SK-N-SH (cell line): ENCODE measurements at regions not wholly inside any gene's neighbourhood (a gene's known extent, or its start where the extent isn't known, plus 50 kb on each side); places are given as distances from the start of the nearest gene placed in this dataset.

Experiments used
- CTCF ChIA-PET: fragments of 300-600, 350-600 bp; formaldehyde crosslinking; extraction: SDS; loops from one replicate; lab custom pipeline; 2021; lab: Yijun Ruan, JAX
- POLR2A ChIA-PET: fragments of 350-600 bp; sonication (Branson Sonifier 250); formaldehyde crosslinking; extraction: SDS; loops from one replicate; lab custom pipeline; 2020; ENCODE audit warnings: antibody characterized with exemption, inconsistent platforms; lab: Yijun Ruan, JAX
- DNase-seq: peaks from one replicate; pipeline ENCODE4 v3.0.0; 2012
- H2AFZ ChIP-seq: fragments of 200-600 bp; sonication (generic); 2 replicates; pipeline ENCODE4 v1.8.1; 2016; ENCODE audit warnings: antibody characterized with exemption, mild to moderate bottlenecking, low read depth
- H3F3A ChIP-seq: fragments of 200-600 bp; sonication (generic); replicated peaks from 2 replicates; pipeline ENCODE3; 2016; ENCODE audit warnings: antibody characterized with exemption, mild to moderate bottlenecking; ENCODE audit not compliant: insufficient read depth
- H3K27ac ChIP-seq, 2 experiments: fragments of 200-500 bp in 1 of 2; fragments of 200-600 bp in 1 of 2; sonication (Bioruptor generic) in 1 of 2; sonication (generic), shearing (Covaris generic) in 1 of 2; 2 replicates each; pipeline versions ENCODE4 v1.5.1 to v1.6.1; 2014 to 2016; ENCODE audit warnings: low read depth in 2 of 2, inconsistent platforms in 1 of 2, low read length in 1 of 2, mild to moderate bottlenecking in 1 of 2, mixed read lengths in 1 of 2
- H3K27me3 ChIP-seq: fragments of 200-600 bp; sonication (generic), shearing (Covaris generic); 2 replicates; pipeline ENCODE4 v1.6.1; 2016; ENCODE audit warnings: mixed run types; ENCODE audit not compliant: insufficient read depth
- H3K36me3 ChIP-seq, 2 experiments: fragments of 200-500 bp in 1 of 2; fragments of 200-600 bp in 1 of 2; sonication (Bioruptor generic) in 1 of 2; sonication (generic) in 1 of 2; replicated peaks in 1 of 2; 2 replicates each; pipeline versions ENCODE3 to v1.5.1; 2014 to 2016; ENCODE audit warnings: low read length in 1 of 2, mild to moderate bottlenecking in 1 of 2; ENCODE audit not compliant: insufficient read depth in 2 of 2, control insufficient read depth in 1 of 2
- H3K4me1 ChIP-seq, 2 experiments: fragments of 200-500 bp in 1 of 2; fragments of 200-600 bp in 1 of 2; sonication (Bioruptor generic) in 1 of 2; sonication (generic), shearing (Covaris generic) in 1 of 2; 2 replicates each; pipeline versions ENCODE4 v1.5.1 to v1.6.1; 2014 to 2016; ENCODE audit warnings: low read depth in 1 of 2, low read length in 1 of 2, mixed run types in 1 of 2; ENCODE audit not compliant: insufficient read depth in 2 of 2, control insufficient read depth in 1 of 2
- H3K4me2 ChIP-seq: fragments of 200-600 bp; sonication (generic), shearing (Covaris generic); 2 replicates; pipeline ENCODE4 v1.6.1; 2017; ENCODE audit warnings: mixed run types
- H3K4me3 ChIP-seq, 2 experiments: fragments of 200-500 bp in 1 of 2; fragments of 200-600 bp in 1 of 2; sonication (Bioruptor generic) in 1 of 2; sonication (generic), shearing (Covaris generic) in 1 of 2; 2 replicates each; pipeline versions ENCODE4 v1.5.1 to v1.8.1; 2014 to 2016; ENCODE audit warnings: low read depth in 2 of 2, inconsistent platforms in 1 of 2, low read length in 1 of 2, mild to moderate bottlenecking in 1 of 2, mixed read lengths in 1 of 2, moderate library complexity in 1 of 2
- H3K79me2 ChIP-seq: fragments of 200-600 bp; sonication (generic); 2 replicates; pipeline ENCODE4 v1.8.1; 2017; ENCODE audit warnings: mild to moderate bottlenecking; ENCODE audit not compliant: insufficient read depth
- H3K9ac ChIP-seq: fragments of 200-600 bp; sonication (generic); 2 replicates; pipeline ENCODE4 v1.6.1; 2017; ENCODE audit warnings: mixed run types
- H3K9me2 ChIP-seq: fragments of 200-600 bp; sonication (generic); 2 replicates; pipeline ENCODE4 v1.6.1; 2017; ENCODE audit warnings: mixed run types
- H3K9me3 ChIP-seq: fragments of 200-600 bp; sonication (generic); 2 replicates; pipeline ENCODE4 v1.6.1; 2017; ENCODE audit warnings: mixed run types, mild to moderate bottlenecking, moderate library complexity
- H4K20me1 ChIP-seq: fragments of 200-600 bp; sonication (generic); 2 replicates; pipeline ENCODE4 v1.6.1; 2017; ENCODE audit warnings: mild to moderate bottlenecking, mixed run types; ENCODE audit not compliant: insufficient read depth
- CHD2 ChIP-seq: fragments of 150-350 bp; IDR thresholded peaks from 2 replicates; pipeline ENCODE4 v1.6.1; 2018; ENCODE audit warnings: low read length; ENCODE audit not compliant: partially characterized antibody
- EP300 ChIP-seq, 2 experiments: IDR thresholded peaks; 2 replicates each; pipeline versions ENCODE4 v1.4.0 to v1.6.1; 2012; ENCODE audit warnings: borderline replicate concordance in 1 of 2, low read depth in 1 of 2, low read length in 1 of 2
- EZH2phosphoT487 ChIP-seq: fragments of 200-600 bp; sonication (generic); IDR thresholded peaks from 2 replicates; pipeline ENCODE4 v1.6.1; 2017; ENCODE audit warnings: low read depth, mixed run types, mild to moderate bottlenecking, antibody characterized with exemption, moderate library complexity, borderline replicate concordance
- FOSL2 ChIP-seq: IDR thresholded peaks from 2 replicates; pipeline ENCODE4 v1.4.0; 2012; ENCODE audit warnings: low read depth, mild to moderate bottlenecking, moderate library complexity, borderline replicate concordance
- FOXJ3 ChIP-seq: sonication (generic); formaldehyde crosslinking; IDR thresholded peaks from 2 replicates; pipeline ENCODE4 v1.5.1; 2020; ENCODE audit warnings: mild to moderate bottlenecking, missing genetic modification reagents
- FOXM1 ChIP-seq: IDR thresholded peaks from 2 replicates; pipeline ENCODE4 v1.4.0; 2012; ENCODE audit warnings: low read depth, mild to moderate bottlenecking
- GATA2 ChIP-seq: sonication (generic); formaldehyde crosslinking; IDR thresholded peaks from 2 replicates; pipeline ENCODE4 v1.5.0; 2020; ENCODE audit warnings: mild to moderate bottlenecking, missing genetic modification reagents
- IRF3 ChIP-seq: fragments of 150-350 bp; IDR thresholded peaks from 2 replicates; pipeline ENCODE4 v1.6.1; 2016; ENCODE audit warnings: mild to moderate bottlenecking, low read depth, low read length
- MEF2A ChIP-seq: IDR thresholded peaks from 2 replicates; pipeline ENCODE4 v1.4.0; 2012; ENCODE audit warnings: low read depth, borderline replicate concordance
- NRF1 ChIP-seq: IDR thresholded peaks from 2 replicates; pipeline ENCODE4 v1.6.1; 2012; ENCODE audit warnings: low read depth, mild to moderate bottlenecking, low read length
- PBX3 ChIP-seq: IDR thresholded peaks from 2 replicates; pipeline ENCODE4; 2012
- POLR2AphosphoS5 ChIP-seq: IDR thresholded peaks from 2 replicates; pipeline ENCODE4 v1.6.1; 2012; ENCODE audit warnings: low read depth, low read length
- RAD21 ChIP-seq: IDR thresholded peaks from 2 replicates; pipeline ENCODE4 v1.6.1; 2012; ENCODE audit warnings: mild to moderate bottlenecking, low read length
- RCOR1 ChIP-seq: fragments of 150-350 bp; IDR thresholded peaks from 2 replicates; pipeline ENCODE4 v1.6.1; 2017; ENCODE audit warnings: antibody characterized with exemption, low read length
- RFX5 ChIP-seq: IDR thresholded peaks from 2 replicates; pipeline ENCODE4 v1.6.1; 2012; ENCODE audit warnings: mild to moderate bottlenecking, improper control_type of control experiment, low read length
- SIN3A ChIP-seq: IDR thresholded peaks from 2 replicates; pipeline ENCODE4 v1.6.1; 2012; ENCODE audit warnings: low read depth, mild to moderate bottlenecking, low read length, moderate library complexity, borderline replicate concordance
- TAF1 ChIP-seq: IDR thresholded peaks from 2 replicates; pipeline ENCODE4 v1.6.1; 2012; ENCODE audit warnings: low read depth, mild to moderate bottlenecking, low read length, moderate library complexity, borderline replicate concordance
- TEAD4 ChIP-seq: IDR thresholded peaks from 2 replicates; pipeline ENCODE4 v1.4.0; 2012; ENCODE audit warnings: mild to moderate bottlenecking, borderline replicate concordance; ENCODE audit not compliant: insufficient read depth
- USF1 ChIP-seq: IDR thresholded peaks from 2 replicates; pipeline ENCODE4 v1.4.0; 2012; ENCODE audit warnings: low read depth, borderline replicate concordance
- WGBS: methylation state at CpG from one replicate; pipeline ENCODE4 v1.1.6; 2017; ENCODE audit warnings: low lambda C conversion rate; 5-methylcytosine and 5-hydroxymethylcytosine counted together
- TF ChIP-seq, protein P1 (sequence below): IDR thresholded peaks from 2 replicates; pipeline ENCODE4 v1.6.1; 2012; ENCODE audit warnings: mild to moderate bottlenecking, low read depth, low read length, moderate library complexity

GRCh38 chr14:34299360-34299759, 162.7 kb downstream of the SPTSSA start (continued):
- TF ChIP-seq, protein P1, sequence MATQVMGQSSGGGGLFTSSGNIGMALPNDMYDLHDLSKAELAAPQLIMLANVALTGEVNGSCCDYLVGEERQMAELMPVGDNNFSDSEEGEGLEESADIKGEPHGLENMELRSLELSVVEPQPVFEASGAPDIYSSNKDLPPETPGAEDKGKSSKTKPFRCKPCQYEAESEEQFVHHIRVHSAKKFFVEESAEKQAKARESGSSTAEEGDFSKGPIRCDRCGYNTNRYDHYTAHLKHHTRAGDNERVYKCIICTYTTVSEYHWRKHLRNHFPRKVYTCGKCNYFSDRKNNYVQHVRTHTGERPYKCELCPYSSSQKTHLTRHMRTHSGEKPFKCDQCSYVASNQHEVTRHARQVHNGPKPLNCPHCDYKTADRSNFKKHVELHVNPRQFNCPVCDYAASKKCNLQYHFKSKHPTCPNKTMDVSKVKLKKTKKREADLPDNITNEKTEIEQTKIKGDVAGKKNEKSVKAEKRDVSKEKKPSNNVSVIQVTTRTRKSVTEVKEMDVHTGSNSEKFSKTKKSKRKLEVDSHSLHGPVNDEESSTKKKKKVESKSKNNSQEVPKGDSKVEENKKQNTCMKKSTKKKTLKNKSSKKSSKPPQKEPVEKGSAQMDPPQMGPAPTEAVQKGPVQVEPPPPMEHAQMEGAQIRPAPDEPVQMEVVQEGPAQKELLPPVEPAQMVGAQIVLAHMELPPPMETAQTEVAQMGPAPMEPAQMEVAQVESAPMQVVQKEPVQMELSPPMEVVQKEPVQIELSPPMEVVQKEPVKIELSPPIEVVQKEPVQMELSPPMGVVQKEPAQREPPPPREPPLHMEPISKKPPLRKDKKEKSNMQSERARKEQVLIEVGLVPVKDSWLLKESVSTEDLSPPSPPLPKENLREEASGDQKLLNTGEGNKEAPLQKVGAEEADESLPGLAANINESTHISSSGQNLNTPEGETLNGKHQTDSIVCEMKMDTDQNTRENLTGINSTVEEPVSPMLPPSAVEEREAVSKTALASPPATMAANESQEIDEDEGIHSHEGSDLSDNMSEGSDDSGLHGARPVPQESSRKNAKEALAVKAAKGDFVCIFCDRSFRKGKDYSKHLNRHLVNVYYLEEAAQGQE, result no peak
- TF ChIP-seq TAF1, result no peak
- no peak for TF ChIP-seq GATA2 (CRISPR knock-in tag)
- TF ChIP-seq RAD21, result no peak

GRCh38 chr14:34297786-34298520, 164.1 kb downstream of the SPTSSA start:
- Histone ChIP-seq H3K4me2 (no peak overlapping the region), H2AFZ (no peak overlapping the region)
- POLR2A ChIA-PET, result no interaction called here

More at GRCh38 chr14:34297786-34298520, 164.1 kb downstream of the SPTSSA start:
- no peaks in the 10 kb centered on the region for H4K20me1 ChIP-seq
- no peak overlapping the region for H3K4me3 ChIP-seq
- no peaks in the 10 kb centered on the region for H3K79me2 ChIP-seq
- H3F3A ChIP-seq, result no peaks in the 10 kb centered on the region
- no peaks in the 10 kb centered on the region for H3K9me3 ChIP-seq
- DNase-seq, result no peak
- WGBS, result 50% methylated on average over 6 of the region's 6 CpGs
- TF ChIP-seq FOXJ3 (CRISPR knock-in tag), result no peak
- no peak for TF ChIP-seq MEF2A
- TF ChIP-seq NRF1, result no peak
- no peak for TF ChIP-seq RFX5
- no peak for TF ChIP-seq RCOR1
- no peak for TF ChIP-seq TEAD4
- no peak for TF ChIP-seq IRF3
- TF ChIP-seq FOXM1, result no peak
- no peak for TF ChIP-seq RAD21
- TF ChIP-seq PBX3, result no peak
- no peak for TF ChIP-seq USF1
- no peak for TF ChIP-seq POLR2AphosphoS5
- TF ChIP-seq EP300 (IDR thresholded peaks at IDR 0.05; ENCODE audit: borderline replicate concordance in 1 of 2, low read depth in 1 of 2, low read length in 1 of 2), result no peak
- TF ChIP-seq EZH2phosphoT487, result no peak
- TF ChIP-seq CHD2, result no peak
- no peak for TF ChIP-seq TAF1
- TF ChIP-seq FOSL2, result no peak
- no peak for TF ChIP-seq SIN3A
- TF ChIP-seq, all 33 proteins: peak for 0
- Histone ChIP-seq H3K4me1 (no peaks in the 10 kb centered on the region; a peak in 1 of 4 replicates), H3K27ac (no peak overlapping the region), H3K27me3 (no peaks in the 10 kb centered on the region), H3K9me2 (no peaks in the 10 kb centered on the region), H3K9ac (no peak overlapping the region), H3K36me3 (no peaks in the 10 kb centered on the region)
- CTCF ChIA-PET, result no interaction called here
